Testis (tissue), 2 donors: ENCODE measurements at regions not wholly inside any gene's neighbourhood (a gene's known extent, or its start where the extent isn't known, plus 50 kb on each side); places are given as distances from the start of the nearest gene placed in this dataset.

Source experiments
- POLR2A ChIP-seq: fragments of 450-650 bp; IDR thresholded peaks from one replicate; pipeline ENCODE4 v1.6.1; 2017; ENCODE audit warnings: antibody characterized with exemption, mild to moderate bottlenecking, moderate library complexity
- TF ChIP-seq, protein P1 (sequence below), 3 experiments: fragments of 450-650 bp in 2 of 3; fragments of 200-600 bp in 1 of 3; sonication (generic) in 1 of 3; IDR thresholded peaks; one replicate each; pipeline ENCODE4 v1.5.1; 2016 to 2019; ENCODE audit warnings: antibody characterized with exemption in 3 of 3, mild to moderate bottlenecking in 2 of 3, moderate library complexity in 1 of 3

DNA sequence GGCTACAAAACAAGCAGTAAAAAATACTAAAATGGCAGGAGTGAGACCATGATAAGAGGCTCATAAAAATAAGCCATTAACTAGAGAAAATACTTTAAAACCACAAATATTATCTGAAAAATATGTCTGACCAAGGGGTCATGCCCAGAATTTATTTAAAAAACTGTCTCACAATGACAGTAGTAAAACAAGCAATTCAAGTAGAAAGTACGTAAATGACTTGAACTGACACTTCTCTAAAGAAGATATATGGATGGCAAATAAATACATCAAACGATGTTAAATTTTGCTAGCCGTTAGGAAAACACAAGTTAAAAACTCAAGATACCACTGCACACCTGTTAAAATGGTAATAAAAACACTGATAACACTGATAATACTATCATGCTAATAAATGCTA is 353.9 kb upstream of the GRAMD2B start:
- TF ChIP-seq POLR2A = no peak
- TF ChIP-seq, protein P1, sequence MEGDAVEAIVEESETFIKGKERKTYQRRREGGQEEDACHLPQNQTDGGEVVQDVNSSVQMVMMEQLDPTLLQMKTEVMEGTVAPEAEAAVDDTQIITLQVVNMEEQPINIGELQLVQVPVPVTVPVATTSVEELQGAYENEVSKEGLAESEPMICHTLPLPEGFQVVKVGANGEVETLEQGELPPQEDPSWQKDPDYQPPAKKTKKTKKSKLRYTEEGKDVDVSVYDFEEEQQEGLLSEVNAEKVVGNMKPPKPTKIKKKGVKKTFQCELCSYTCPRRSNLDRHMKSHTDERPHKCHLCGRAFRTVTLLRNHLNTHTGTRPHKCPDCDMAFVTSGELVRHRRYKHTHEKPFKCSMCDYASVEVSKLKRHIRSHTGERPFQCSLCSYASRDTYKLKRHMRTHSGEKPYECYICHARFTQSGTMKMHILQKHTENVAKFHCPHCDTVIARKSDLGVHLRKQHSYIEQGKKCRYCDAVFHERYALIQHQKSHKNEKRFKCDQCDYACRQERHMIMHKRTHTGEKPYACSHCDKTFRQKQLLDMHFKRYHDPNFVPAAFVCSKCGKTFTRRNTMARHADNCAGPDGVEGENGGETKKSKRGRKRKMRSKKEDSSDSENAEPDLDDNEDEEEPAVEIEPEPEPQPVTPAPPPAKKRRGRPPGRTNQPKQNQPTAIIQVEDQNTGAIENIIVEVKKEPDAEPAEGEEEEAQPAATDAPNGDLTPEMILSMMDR (IDR thresholded peaks at IDR 0.05) = no peak
